ENCODE measurements at regions not wholly inside any gene's neighbourhood (a gene's known extent, or its start where the extent isn't known, plus 50 kb on each side); places are given as distances from the start of the nearest gene placed in this dataset.

DNA sequence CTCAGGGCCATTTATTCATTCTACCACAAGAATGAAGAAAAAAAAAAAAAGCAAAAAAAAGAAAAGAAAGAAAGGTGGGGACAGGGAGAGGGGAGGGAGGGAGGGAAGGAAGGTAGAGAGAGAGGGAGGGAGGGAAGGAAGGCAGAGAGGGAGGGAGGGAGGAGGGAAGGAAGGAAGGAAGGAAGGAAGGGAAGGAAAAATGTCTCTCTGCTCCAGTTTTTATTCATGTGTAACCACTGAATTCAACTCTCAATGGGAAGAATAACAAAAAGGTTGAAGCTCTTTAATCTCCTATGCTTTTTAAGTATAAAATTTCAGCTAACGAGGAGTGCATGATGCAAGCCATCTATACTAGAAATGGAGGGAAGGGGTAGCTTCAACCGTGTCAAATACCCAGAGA lies 287.3 kb downstream of the MREG start:
- SMC1A ChIA-PET (ENCODE audit: uncharacterized antibody, unreplicated experiment) = interaction anchor here (0.5 to 1.5 kb wide), 13 partner anchors 10 to 1337 kb away, joined by 3 to 5 read pairs (median 3); no protein-coding TSS in a partner anchor
- H3K27me3 ChIP-seq (replicated peaks in 1 of 2; ENCODE audit: control insufficient read depth in 2 of 2, insufficient read depth in 2 of 2, low read length in 1 of 2) = no peaks in the 10 kb centered on the region
- 50% methylated on average over 2 of the region's 2 CpGs for WGBS (ENCODE audit: insufficient coverage, insufficient replicate concordance, low lambda C conversion rate, missing lambda C conversion rate)
- no TSS peak for BruUV-seq (replicated peaks)
- in situ Hi-C loops (cut with MboI) = no loop called here
- CTCF ChIA-PET = no interaction called here
- DNase-seq (ENCODE audit: low read depth, low spot score) = no peak
- H3K27ac ChIP-seq (ENCODE audit: control insufficient read depth, insufficient read depth) = no peak overlapping the region
- H3K79me2 ChIP-seq (ENCODE audit: control insufficient read depth, insufficient read depth, low read length) = no peaks in the 10 kb centered on the region
- H3K9me3 ChIP-seq (replicated peaks; ENCODE audit: control insufficient read depth, insufficient read depth, low read length) = no peaks in the 10 kb centered on the region
- no peak for FAIRE-seq
- intact Hi-C loops (cut with micrococcal nuclease; ENCODE audit: unreplicated experiment) = loop anchor here (5.0 kb wide), 1 partner anchor 191 kb away; no protein-coding TSS in a partner anchor
- no peaks in the 10 kb centered on the region for H4K20me1 ChIP-seq (ENCODE audit: control insufficient read depth, insufficient read depth)
- POLR2A ChIA-PET = no interaction called here
- H3K9ac ChIP-seq (ENCODE audit: control insufficient read depth, insufficient read depth, low read length) = no peak overlapping the region
- no peak overlapping the region for H2AFZ ChIP-seq (ENCODE audit: control insufficient read depth, low read depth, low read length)
- ATAC-seq = no peak
- RAD21 ChIA-PET (ENCODE audit: unreplicated experiment) = interaction anchor here (1.0 kb wide), 1 partner anchor 86 kb away, joined by 3 read pairs; no protein-coding TSS in a partner anchor
- H3K4me2 ChIP-seq (ENCODE audit: control insufficient read depth, insufficient read depth) = no peak overlapping the region
- TF ChIP-seq ZNF687 (IDR thresholded peaks at IDR 0.05) (no peak), POLR2A (IDR thresholded peaks at IDR 0.05; ENCODE audit: low read depth, low read length) (no peak), CBFB (IDR thresholded peaks at IDR 0.05; ENCODE audit: low read depth) (no peak), NFYB (IDR thresholded peaks at IDR 0.05; ENCODE audit: insufficient read depth, low read depth, low read length) (no peak), ZZZ3 (IDR thresholded peaks at IDR 0.05; ENCODE audit: control insufficient read depth, insufficient read length, low read depth) (no peak), KAT2A (conservative IDR thresholded peaks at IDR 0.05; ENCODE audit: control insufficient read depth, low read depth, low read length) (no peak), WRNIP1 (IDR thresholded peaks at IDR 0.05; ENCODE audit: borderline replicate concordance, low read depth, low read length) (no peak), TBL1XR1 (IDR thresholded peaks at IDR 0.05; ENCODE audit: low read depth, low read length) (no peak), CBX5 (IDR thresholded peaks at IDR 0.05; ENCODE audit: low read depth) (no peak), BMI1 (IDR thresholded peaks at IDR 0.05; ENCODE audit: borderline replicate concordance) (no peak), HDGF (IDR thresholded peaks at IDR 0.05) (no peak), MTA2 (IDR thresholded peaks at IDR 0.05; ENCODE audit: low read depth) (no peak)
- TF ChIP-seq, protein P1, sequence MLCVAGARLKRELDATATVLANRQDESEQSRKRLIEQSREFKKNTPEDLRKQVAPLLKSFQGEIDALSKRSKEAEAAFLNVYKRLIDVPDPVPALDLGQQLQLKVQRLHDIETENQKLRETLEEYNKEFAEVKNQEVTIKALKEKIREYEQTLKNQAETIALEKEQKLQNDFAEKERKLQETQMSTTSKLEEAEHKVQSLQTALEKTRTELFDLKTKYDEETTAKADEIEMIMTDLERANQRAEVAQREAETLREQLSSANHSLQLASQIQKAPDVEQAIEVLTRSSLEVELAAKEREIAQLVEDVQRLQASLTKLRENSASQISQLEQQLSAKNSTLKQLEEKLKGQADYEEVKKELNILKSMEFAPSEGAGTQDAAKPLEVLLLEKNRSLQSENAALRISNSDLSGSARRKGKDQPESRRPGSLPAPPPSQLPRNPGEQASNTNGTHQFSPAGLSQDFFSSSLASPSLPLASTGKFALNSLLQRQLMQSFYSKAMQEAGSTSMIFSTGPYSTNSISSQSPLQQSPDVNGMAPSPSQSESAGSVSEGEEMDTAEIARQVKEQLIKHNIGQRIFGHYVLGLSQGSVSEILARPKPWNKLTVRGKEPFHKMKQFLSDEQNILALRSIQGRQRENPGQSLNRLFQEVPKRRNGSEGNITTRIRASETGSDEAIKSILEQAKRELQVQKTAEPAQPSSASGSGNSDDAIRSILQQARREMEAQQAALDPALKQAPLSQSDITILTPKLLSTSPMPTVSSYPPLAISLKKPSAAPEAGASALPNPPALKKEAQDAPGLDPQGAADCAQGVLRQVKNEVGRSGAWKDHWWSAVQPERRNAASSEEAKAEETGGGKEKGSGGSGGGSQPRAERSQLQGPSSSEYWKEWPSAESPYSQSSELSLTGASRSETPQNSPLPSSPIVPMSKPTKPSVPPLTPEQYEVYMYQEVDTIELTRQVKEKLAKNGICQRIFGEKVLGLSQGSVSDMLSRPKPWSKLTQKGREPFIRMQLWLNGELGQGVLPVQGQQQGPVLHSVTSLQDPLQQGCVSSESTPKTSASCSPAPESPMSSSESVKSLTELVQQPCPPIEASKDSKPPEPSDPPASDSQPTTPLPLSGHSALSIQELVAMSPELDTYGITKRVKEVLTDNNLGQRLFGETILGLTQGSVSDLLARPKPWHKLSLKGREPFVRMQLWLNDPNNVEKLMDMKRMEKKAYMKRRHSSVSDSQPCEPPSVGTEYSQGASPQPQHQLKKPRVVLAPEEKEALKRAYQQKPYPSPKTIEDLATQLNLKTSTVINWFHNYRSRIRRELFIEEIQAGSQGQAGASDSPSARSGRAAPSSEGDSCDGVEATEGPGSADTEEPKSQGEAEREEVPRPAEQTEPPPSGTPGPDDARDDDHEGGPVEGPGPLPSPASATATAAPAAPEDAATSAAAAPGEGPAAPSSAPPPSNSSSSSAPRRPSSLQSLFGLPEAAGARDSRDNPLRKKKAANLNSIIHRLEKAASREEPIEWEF (IDR thresholded peaks at IDR 0.05; ENCODE audit: insufficient replicate concordance, low read depth, low read length) = no peak
- TF ChIP-seq, protein P2, sequence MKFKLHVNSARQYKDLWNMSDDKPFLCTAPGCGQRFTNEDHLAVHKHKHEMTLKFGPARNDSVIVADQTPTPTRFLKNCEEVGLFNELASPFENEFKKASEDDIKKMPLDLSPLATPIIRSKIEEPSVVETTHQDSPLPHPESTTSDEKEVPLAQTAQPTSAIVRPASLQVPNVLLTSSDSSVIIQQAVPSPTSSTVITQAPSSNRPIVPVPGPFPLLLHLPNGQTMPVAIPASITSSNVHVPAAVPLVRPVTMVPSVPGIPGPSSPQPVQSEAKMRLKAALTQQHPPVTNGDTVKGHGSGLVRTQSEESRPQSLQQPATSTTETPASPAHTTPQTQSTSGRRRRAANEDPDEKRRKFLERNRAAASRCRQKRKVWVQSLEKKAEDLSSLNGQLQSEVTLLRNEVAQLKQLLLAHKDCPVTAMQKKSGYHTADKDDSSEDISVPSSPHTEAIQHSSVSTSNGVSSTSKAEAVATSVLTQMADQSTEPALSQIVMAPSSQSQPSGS (IDR thresholded peaks at IDR 0.05; ENCODE audit: low read length) = no peak
- H3K36me3 ChIP-seq (ENCODE audit: control insufficient read depth in 2 of 2, insufficient read depth in 2 of 2, low read length in 1 of 2) = no peaks in the 10 kb centered on the region
- no peak overlapping the region for H3K4me3 ChIP-seq
- H3K4me1 ChIP-seq (ENCODE audit: control insufficient read depth, insufficient read depth, low read length) = 0 out of 2 replicates have a peak, but pooled peaks cover 6% of the 10 kb centered on the region
